ENCODE measurements at regions not wholly inside any gene's neighbourhood (a gene's known extent, or its start where the extent isn't known, plus 50 kb on each side); places are given as distances from the start of the nearest gene placed in this dataset.
A peak's percentile ranks its signal among the peaks of the same experiment; 100 is the strongest.

GRCh38 chr3:186421946-186422345 lies 59.9 kb upstream of the DGKG start:
- BruUV-seq (replicated peaks) = no TSS peak
- no peaks in the 10 kb centered on the region for H3K9me3 ChIP-seq (replicated peaks; ENCODE audit: control insufficient read depth, insufficient read depth, low read length)
- SMC1A ChIA-PET (ENCODE audit: uncharacterized antibody, unreplicated experiment) = interaction anchor here (0.9 to 2.0 kb wide), 4 partner anchors 18 to 114 kb away, joined by 3 to 5 read pairs (median 4); no protein-coding TSS in a partner anchor
- H3K36me3 ChIP-seq (ENCODE audit: control insufficient read depth in 2 of 2, insufficient read depth in 2 of 2, low read length in 1 of 2) = no peaks in the 10 kb centered on the region
- no peak for TF ChIP-seq MXI1 (IDR thresholded peaks at IDR 0.05; ENCODE audit: low read depth, low read length)
- no peak for TF ChIP-seq E2F8 (IDR thresholded peaks at IDR 0.05; ENCODE audit: low read depth, partially characterized antibody)
- peak; percentile 32; the same call in 1 of the 2 replicates for TF ChIP-seq MEF2A (IDR thresholded peaks at IDR 0.05; ENCODE audit: insufficient read depth, low read depth, low read length)
- no peak for TF ChIP-seq NFXL1 (IDR thresholded peaks at IDR 0.05; ENCODE audit: borderline replicate concordance)
- CTCF ChIA-PET = interaction anchor here (0.9 to 1.3 kb wide), 2 partner anchors 9 to 39 kb away, joined by 3 read pairs; no protein-coding TSS in a partner anchor
- H3K27ac ChIP-seq (ENCODE audit: control insufficient read depth, insufficient read depth) = no peak overlapping the region
- H3K4me1 ChIP-seq (ENCODE audit: control insufficient read depth, insufficient read depth, low read length) = peaks cover 3% of the 10 kb centered on the region; the same call in 1 of the 2 replicates
- H3K27me3 ChIP-seq (replicated peaks in 1 of 2; ENCODE audit: control insufficient read depth in 2 of 2, insufficient read depth in 2 of 2, low read length in 1 of 2) = no peaks in the 10 kb centered on the region; a peak in 1 of 4 replicates
- no peaks in the 10 kb centered on the region for H3K79me2 ChIP-seq (ENCODE audit: control insufficient read depth, insufficient read depth, low read length)
- FAIRE-seq = no peak
- DNase-seq (ENCODE audit: low read depth, low spot score) = no peak
- H3K9ac ChIP-seq (ENCODE audit: control insufficient read depth, insufficient read depth, low read length) = no peak overlapping the region
- RAD21 ChIA-PET (ENCODE audit: unreplicated experiment) = no interaction called here
- intact Hi-C loops (cut with micrococcal nuclease; ENCODE audit: unreplicated experiment) (no loop called here), in situ Hi-C loops (cut with MboI) (no loop called here)
- POLR2A ChIA-PET = no interaction called here
- H3K4me3 ChIP-seq = no peak overlapping the region
- no peak overlapping the region for H3K4me2 ChIP-seq (ENCODE audit: control insufficient read depth, insufficient read depth)
- H4K20me1 ChIP-seq (ENCODE audit: control insufficient read depth, insufficient read depth) = no peaks in the 10 kb centered on the region
- no peak for ATAC-seq
- H2AFZ ChIP-seq (ENCODE audit: control insufficient read depth, low read depth, low read length) = no peak overlapping the region

- no TSS peak for BruUV-seq (replicated peaks)
- CTCF ChIA-PET = interaction anchor here (1.0 kb wide), 1 partner anchor 45 kb away, joined by 5 read pairs; no protein-coding TSS in a partner anchor
- ATAC-seq (no peak), DNase-seq (ENCODE audit: low read depth, low spot score) (no peak), FAIRE-seq (no peak)
- 53% methylated on average over 6 of the region's 6 CpGs for WGBS (ENCODE audit: insufficient coverage, insufficient replicate concordance, low lambda C conversion rate, missing lambda C conversion rate)
- H3K27ac ChIP-seq (ENCODE audit: control insufficient read depth, insufficient read depth) = no peak overlapping the region
- no peak overlapping the region for H3K4me2 ChIP-seq (ENCODE audit: control insufficient read depth, insufficient read depth)
- H3K9ac ChIP-seq (ENCODE audit: control insufficient read depth, insufficient read depth, low read length) = no peak overlapping the region
- SMC1A ChIA-PET (ENCODE audit: uncharacterized antibody, unreplicated experiment) = interaction anchor here (0.5 kb wide), 1 partner anchor 18 kb away, joined by 3 read pairs; no protein-coding TSS in a partner anchor
- no peak overlapping the region for H2AFZ ChIP-seq (ENCODE audit: control insufficient read depth, low read depth, low read length)
- H3K4me1 ChIP-seq (ENCODE audit: control insufficient read depth, insufficient read depth, low read length) = peaks cover 5% of the 10 kb centered on the region; the same call in 1 of the 2 replicates
- no peaks in the 10 kb centered on the region for H3K79me2 ChIP-seq (ENCODE audit: control insufficient read depth, insufficient read depth, low read length)
- H3K36me3 ChIP-seq (ENCODE audit: control insufficient read depth in 2 of 2, insufficient read depth in 2 of 2, low read length in 1 of 2) = no peaks in the 10 kb centered on the region
- H3K27me3 ChIP-seq (replicated peaks in 1 of 2; ENCODE audit: control insufficient read depth in 2 of 2, insufficient read depth in 2 of 2, low read length in 1 of 2) = no peaks in the 10 kb centered on the region; a peak in 1 of 4 replicates
- in situ Hi-C loops (cut with MboI) (no loop called here), intact Hi-C loops (cut with micrococcal nuclease; ENCODE audit: unreplicated experiment) (no loop called here)
- no peak overlapping the region for H3K4me3 ChIP-seq
- H4K20me1 ChIP-seq (ENCODE audit: control insufficient read depth, insufficient read depth) = no peaks in the 10 kb centered on the region
- POLR2A ChIA-PET = no interaction called here
- H3K9me3 ChIP-seq (replicated peaks; ENCODE audit: control insufficient read depth, insufficient read depth, low read length) = no peaks in the 10 kb centered on the region
- RAD21 ChIA-PET (ENCODE audit: unreplicated experiment) = no interaction called here
- TF ChIP-seq USF2 (IDR thresholded peaks at IDR 0.05; ENCODE audit: borderline replicate concordance, low read depth, low read length) = no peak
- TF ChIP-seq DPF2 (IDR thresholded peaks at IDR 0.05) = no peak
- no peak for TF ChIP-seq CHD2 (IDR thresholded peaks at IDR 0.05; ENCODE audit: borderline replicate concordance, low read depth, low read length)
- TF ChIP-seq IKZF2 (IDR thresholded peaks at IDR 0.05) = no peak
- no peak for TF ChIP-seq ATF2 (IDR thresholded peaks at IDR 0.05; ENCODE audit: low read length)
- TF ChIP-seq POLR2AphosphoS5 (IDR thresholded peaks at IDR 0.05; ENCODE audit: low read length) = no peak
- TF ChIP-seq SRF (IDR thresholded peaks at IDR 0.05; ENCODE audit: low read depth in 2 of 2, low read length in 2 of 2) = no peak
- TF ChIP-seq SMC3 (IDR thresholded peaks at IDR 0.05; ENCODE audit: borderline replicate concordance, low read length) = no peak
- TF ChIP-seq TCF7 (IDR thresholded peaks at IDR 0.05; ENCODE audit: borderline replicate concordance) = no peak
- no peak for TF ChIP-seq SPI1 (IDR thresholded peaks at IDR 0.05; ENCODE audit: borderline replicate concordance, insufficient read depth, low read depth, low read length)
These were observed 56.7 kb upstream of the DGKG start for GRCh38 chr3:186418671-186419145.
